Stimulated activated CD4-positive, alpha-beta T cell treated with anti-CD3 and anti-CD28 coated beads, Interleukin-1b, Interleukin-23, amount 100 ng/mL, for 24 hours (primary cell): ENCODE measurements at regions not wholly inside any gene's neighbourhood (a gene's known extent, or its start where the extent isn't known, plus 50 kb on each side); places are given as distances from the start of the nearest gene placed in this dataset.
"Not testable (repeated sequence)": the region's sequence is repeated elsewhere in the genome, so short reads cannot be mapped to it uniquely, and the experiment has no call there.

Experiments
- DNase-seq, 4 experiments: peaks; one replicate each; pipeline ENCODE4 v3.0.0-alpha.2; 2020; ENCODE audit warnings: low read depth in 4 of 4, low spot score in 1 of 4

DNA sequence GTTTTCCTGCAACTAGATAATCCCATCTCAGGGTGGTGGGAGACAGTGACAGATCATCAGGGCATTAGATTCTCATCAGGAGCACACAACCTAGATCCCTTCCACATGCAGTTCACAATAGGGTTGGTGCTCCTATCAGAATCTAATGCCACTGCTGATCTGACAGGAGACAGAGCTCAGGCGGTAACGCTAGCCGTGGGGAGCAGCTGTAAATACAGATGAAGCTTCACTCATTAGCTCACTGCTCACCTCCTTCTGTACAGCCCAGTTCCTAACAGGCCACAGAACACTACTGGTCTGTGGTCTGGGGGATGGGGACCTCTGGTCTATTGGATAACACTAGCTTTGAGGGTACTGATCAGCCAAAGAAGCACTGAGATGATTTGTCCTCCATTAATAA, 66.6 kb upstream of the ZNF195 start:
- not testable (repeated sequence) for DNase-seq

DNA sequence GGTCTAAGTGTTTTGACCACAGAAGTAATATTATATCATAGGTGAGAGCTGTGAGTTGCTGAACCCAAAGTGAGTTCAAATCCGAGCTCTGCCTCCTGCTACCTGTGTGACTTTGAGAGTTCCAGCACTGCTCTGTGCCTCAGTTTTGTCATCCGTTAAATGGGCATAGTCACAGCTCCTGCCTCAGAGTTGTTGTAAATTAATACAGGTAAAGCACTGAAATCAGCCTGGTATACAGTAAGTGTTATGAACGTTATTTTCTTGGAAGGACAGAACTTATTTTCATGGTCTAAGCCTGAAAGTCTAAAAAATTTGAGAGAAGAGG, 65.4 kb upstream of the ZNF195 start:
- DNase-seq: not testable (repeated sequence)

DNA sequence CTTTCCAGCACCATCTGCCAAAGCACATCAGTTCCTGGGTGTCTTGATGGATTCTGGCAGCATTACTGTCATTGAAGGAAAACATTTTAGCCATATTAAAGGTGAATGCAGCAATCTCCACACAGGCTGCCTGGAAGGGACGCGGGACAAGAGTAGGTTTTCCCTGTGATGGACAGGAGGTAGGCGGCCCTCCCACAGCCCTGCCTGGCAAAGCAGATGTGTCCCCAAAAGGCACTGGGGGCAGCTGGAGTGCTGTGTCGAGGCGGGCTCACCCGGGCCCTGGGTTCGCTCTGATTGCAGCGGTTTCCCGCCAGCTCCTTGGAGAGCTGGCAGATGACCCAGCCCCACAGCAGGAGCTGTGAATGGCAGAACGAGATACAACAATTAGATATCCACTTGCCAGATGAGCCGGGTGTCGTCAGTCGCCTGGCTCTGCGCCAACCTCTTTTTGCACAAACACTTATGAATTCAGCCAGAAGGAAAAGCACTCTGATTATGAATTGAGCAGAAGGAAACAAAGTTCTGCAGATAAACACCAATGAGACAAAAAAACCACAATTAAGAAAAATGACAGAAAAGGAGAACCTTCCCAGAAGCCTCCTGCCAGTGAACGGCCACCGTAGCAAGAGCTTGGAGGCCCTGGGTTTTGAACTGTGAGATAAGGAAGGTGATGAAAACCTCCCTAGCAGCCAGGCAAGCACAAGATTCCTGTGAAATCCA, 64.9 kb upstream of the ZNF195 start:
- not testable (repeated sequence) for DNase-seq

DNA sequence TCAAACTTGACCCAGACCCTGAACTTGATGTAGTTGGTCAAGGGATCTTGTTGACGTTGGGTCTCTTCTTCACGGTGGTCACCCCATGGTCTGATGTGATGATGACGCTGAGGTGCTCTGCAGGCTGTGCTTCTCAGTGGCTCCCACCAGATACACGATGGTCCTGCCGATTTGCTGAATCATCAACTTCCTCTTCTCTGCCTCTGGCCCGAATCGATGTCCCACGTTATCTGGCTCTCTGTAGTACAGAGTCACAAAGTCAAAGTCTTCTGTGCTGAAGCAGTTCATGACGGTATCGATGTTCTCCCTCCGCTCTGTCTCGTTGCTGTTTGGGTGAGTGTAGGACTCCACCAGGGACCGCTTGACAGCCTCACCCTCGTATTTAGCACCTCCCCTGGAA, 58.5 kb upstream of the ZNF195 start:
- not testable (repeated sequence) for DNase-seq

DNA sequence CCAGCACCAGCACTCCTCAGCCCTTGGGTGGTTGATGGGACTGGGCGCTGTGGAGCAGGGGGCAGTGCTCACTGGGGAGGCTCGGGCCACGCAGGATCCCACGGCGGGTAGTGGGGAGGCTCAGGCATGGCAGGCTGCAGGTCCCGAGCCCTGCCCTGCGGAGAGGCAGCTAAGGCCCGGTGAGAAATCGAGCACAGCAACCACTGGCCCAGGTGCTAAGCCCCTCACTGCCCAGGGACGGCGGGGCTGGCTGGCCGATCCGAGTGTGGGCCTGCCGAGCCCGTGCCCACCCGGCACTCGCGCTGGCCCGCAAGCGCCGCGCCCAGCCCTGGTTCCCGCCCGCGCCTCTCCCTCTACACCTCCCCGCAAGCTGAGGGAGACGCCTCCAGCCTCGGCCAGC, 56.0 kb upstream of the ZNF195 start:
- no peak for DNase-seq

DNA sequence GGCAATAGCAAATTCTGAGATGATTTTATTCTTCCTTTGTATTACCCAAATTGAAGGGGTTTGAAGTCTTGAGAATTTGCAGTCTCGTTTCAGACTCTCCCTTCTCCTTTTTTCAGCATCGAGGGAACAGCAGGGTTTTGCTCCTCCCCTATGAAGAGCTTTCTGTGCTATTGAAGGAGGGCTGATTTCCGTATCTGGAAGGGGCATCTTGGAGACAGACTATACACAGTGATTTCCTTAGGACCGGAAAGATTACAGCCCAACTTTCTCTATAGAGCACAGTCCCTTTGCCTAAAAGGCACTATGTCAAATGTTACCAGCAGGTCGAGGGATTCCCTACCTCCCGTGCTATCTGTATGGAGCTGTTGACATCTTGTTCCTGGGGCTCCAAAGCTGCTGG, 50.2 kb upstream of the ZNF195 start:
- not testable (repeated sequence) for DNase-seq
